HEK293 (cell line): ENCODE measurements at regions not wholly inside any gene's neighbourhood (a gene's known extent, or its start where the extent isn't known, plus 50 kb on each side); places are given as distances from the start of the nearest gene placed in this dataset.

Experiments used
- CTCF ChIA-PET: fragments of 350-600 bp; formaldehyde crosslinking; extraction: SDS; loops from one replicate; lab custom pipeline; 2021; ENCODE audit warnings: antibody characterized with exemption; lab: Yijun Ruan, JAX
- POLR2A ChIA-PET: fragments of 300-600 bp; formaldehyde crosslinking; extraction: SDS; loops from one replicate; lab custom pipeline; 2020; ENCODE audit warnings: antibody characterized with exemption, inconsistent platforms; lab: Yijun Ruan, JAX
- H3K27ac ChIP-seq: fragments of 200-500 bp; sonication (Bioruptor generic); 2 replicates; pipeline ENCODE4 v1.5.1; 2014; ENCODE audit warnings: low read depth, low read length, control low read depth, inconsistent platforms; ENCODE audit errors: extremely low read depth
- H3K36me3 ChIP-seq, 2 experiments: fragments of 200-500 bp in 1 of 2; sonication (Bioruptor generic) in 1 of 2; 1 replicate in 1 of 2; 2 replicates in 1 of 2; pipeline ENCODE4 v1.5.1; 2014 to 2017; ENCODE audit warnings: inconsistent platforms in 2 of 2, low read length in 2 of 2; ENCODE audit not compliant: control insufficient read depth in 2 of 2, insufficient read depth in 1 of 2
- H3K4me1 ChIP-seq: fragments of 200-500 bp; sonication (Bioruptor generic); 2 replicates; pipeline ENCODE4 v1.5.1; 2014; ENCODE audit warnings: mild to moderate bottlenecking, low read length, inconsistent platforms; ENCODE audit not compliant: control insufficient read depth, insufficient read depth
- H3K4me3 ChIP-seq: 2 replicates; pipeline ENCODE4 v1.5.1; 2011; ENCODE audit warnings: low read depth, mild to moderate bottlenecking, control low read depth, low read length, moderate library complexity
- H3K9me3 ChIP-seq: fragments of 200-500 bp; sonication (Bioruptor generic); 2 replicates; pipeline ENCODE4 v1.5.1; 2014; ENCODE audit warnings: low read depth, low read length, inconsistent platforms; ENCODE audit not compliant: control insufficient read depth, insufficient read depth
- KLF16 ChIP-seq: fragments of 450-650 bp; formaldehyde crosslinking; IDR thresholded peaks from 2 replicates; pipeline ENCODE4 v1.5.1; 2017; ENCODE audit warnings: missing biosample characterization, missing genetic modification characterization
- SP2 ChIP-seq: fragments of 450-650 bp; formaldehyde crosslinking; IDR thresholded peaks from 2 replicates; pipeline ENCODE4 v1.5.1; 2016; ENCODE audit warnings: missing biosample characterization, missing genetic modification characterization
- YY2 ChIP-seq: fragments of 450-650 bp; formaldehyde crosslinking; IDR thresholded peaks from 2 replicates; pipeline ENCODE4 v1.5.1; 2016; ENCODE audit warnings: missing biosample characterization, missing genetic modification characterization
- ZBTB21 ChIP-seq: fragments of 450-650 bp; formaldehyde crosslinking; IDR thresholded peaks from 2 replicates; pipeline ENCODE4 v1.5.1; 2017; ENCODE audit warnings: missing biosample characterization, missing genetic modification characterization
- ZNF292 ChIP-seq: fragments of 450-650 bp; formaldehyde crosslinking; IDR thresholded peaks from 2 replicates; pipeline ENCODE4 v1.5.1; 2016; ENCODE audit warnings: low read depth, missing biosample characterization, missing genetic modification characterization, borderline replicate concordance
- ZNF521 ChIP-seq: fragments of 450-650 bp; formaldehyde crosslinking; IDR thresholded peaks from 2 replicates; pipeline ENCODE4 v1.5.1; 2017; ENCODE audit warnings: missing biosample characterization, mild to moderate bottlenecking, missing genetic modification characterization
- ZNF529 ChIP-seq: fragments of 450-650 bp; formaldehyde crosslinking; IDR thresholded peaks from 2 replicates; pipeline ENCODE4 v1.5.1; 2017; ENCODE audit warnings: missing genetic modification characterization, missing biosample characterization; ENCODE audit not compliant: insufficient replicate concordance
- ZNF571 ChIP-seq: fragments of 450-650 bp; formaldehyde crosslinking; IDR thresholded peaks from 2 replicates; pipeline ENCODE4 v1.5.0; 2017; ENCODE audit warnings: missing biosample characterization, missing genetic modification characterization
- ZNF76 ChIP-seq: fragments of 450-650 bp; formaldehyde crosslinking; IDR thresholded peaks from 2 replicates; pipeline ENCODE4; 2016; ENCODE audit warnings: low read depth, missing biosample characterization, missing genetic modification characterization, borderline replicate concordance
- ZNF768 ChIP-seq: fragments of 450-650 bp; formaldehyde crosslinking; IDR thresholded peaks from 2 replicates; pipeline ENCODE4 v1.5.1; 2018; ENCODE audit warnings: missing biosample characterization, mild to moderate bottlenecking, missing genetic modification characterization
- ZNF777 ChIP-seq: fragments of 450-650 bp; formaldehyde crosslinking; IDR thresholded peaks from 2 replicates; pipeline ENCODE4 v1.5.1; 2017; ENCODE audit warnings: missing biosample characterization, missing genetic modification characterization, borderline replicate concordance
- TF ChIP-seq, protein P1 (sequence below): fragments of 450-650 bp; formaldehyde crosslinking; IDR thresholded peaks from 2 replicates; pipeline ENCODE4 v1.5.1; 2016; ENCODE audit warnings: missing biosample characterization, missing genetic modification characterization, low read depth
- TF ChIP-seq, protein P2 (sequence below): fragments of 450-650 bp; formaldehyde crosslinking; IDR thresholded peaks from 2 replicates; pipeline ENCODE4 v1.5.1; 2016; ENCODE audit warnings: missing biosample characterization, missing genetic modification characterization
- TF ChIP-seq, protein P3 (sequence below): fragments of 450-650 bp; formaldehyde crosslinking; IDR thresholded peaks from 2 replicates; pipeline ENCODE4 v1.5.1; 2016; ENCODE audit warnings: missing biosample characterization, missing genetic modification characterization
- TF ChIP-seq, protein P4 (sequence below): IDR thresholded peaks from 2 replicates; pipeline ENCODE4 v1.6.1; 2011; ENCODE audit warnings: mild to moderate bottlenecking, low read depth, low read length, borderline replicate concordance

DNA sequence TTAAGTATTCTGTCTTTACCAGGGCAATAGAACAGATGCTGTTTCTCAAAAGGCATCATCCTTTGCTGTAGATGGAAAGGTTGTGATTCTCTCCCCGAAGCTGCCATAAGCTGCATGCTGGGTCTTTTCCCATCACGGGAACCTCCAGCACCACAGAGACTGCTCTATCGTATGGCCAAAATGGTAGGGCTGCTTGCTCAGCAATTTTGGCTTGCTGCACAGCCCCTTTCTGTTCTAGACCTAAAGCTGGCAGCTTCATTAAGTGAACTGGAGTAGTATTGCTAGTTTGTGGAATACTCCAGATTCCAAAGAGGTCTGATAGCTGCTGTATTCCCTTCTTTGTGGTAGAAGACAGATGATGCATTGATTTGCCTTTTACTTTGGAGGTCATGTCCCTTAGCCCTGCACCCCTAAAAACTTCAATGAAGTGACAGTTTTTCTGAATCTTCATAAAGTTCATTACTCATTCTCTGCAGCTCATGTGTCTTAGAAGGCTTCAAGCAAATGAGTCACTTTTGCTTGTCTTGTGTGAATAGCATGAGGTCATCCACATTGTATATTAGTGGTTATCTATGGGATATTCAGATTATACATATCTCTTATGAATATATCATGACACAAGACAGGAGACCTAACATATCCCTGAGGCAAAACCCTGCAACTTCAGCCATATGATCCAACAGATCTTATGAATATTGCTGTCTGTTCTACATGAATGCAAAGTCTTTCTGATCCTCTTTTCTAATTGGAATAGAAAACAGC is 245.3 kb downstream of the FAM76B start:
- POLR2A ChIA-PET = no interaction called here
- Histone ChIP-seq H3K4me3 (no peak overlapping the region), H3K9me3 (no peaks in the 10 kb centered on the region), H3K4me1 (no peaks in the 10 kb centered on the region), H3K27ac (no peak overlapping the region), H3K36me3 (no peaks in the 10 kb centered on the region)
- TF ChIP-seq, protein P1, sequence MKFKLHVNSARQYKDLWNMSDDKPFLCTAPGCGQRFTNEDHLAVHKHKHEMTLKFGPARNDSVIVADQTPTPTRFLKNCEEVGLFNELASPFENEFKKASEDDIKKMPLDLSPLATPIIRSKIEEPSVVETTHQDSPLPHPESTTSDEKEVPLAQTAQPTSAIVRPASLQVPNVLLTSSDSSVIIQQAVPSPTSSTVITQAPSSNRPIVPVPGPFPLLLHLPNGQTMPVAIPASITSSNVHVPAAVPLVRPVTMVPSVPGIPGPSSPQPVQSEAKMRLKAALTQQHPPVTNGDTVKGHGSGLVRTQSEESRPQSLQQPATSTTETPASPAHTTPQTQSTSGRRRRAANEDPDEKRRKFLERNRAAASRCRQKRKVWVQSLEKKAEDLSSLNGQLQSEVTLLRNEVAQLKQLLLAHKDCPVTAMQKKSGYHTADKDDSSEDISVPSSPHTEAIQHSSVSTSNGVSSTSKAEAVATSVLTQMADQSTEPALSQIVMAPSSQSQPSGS (tag by site-specific recombination) = peak; percentile 44; the same call in 1 of the 2 replicates
- TF ChIP-seq ZNF529 (tag by site-specific recombination) = no peak
- CTCF ChIA-PET = interaction anchor here (0.7 to 2.2 kb wide), 5 partner anchors 8 to 161 kb away, joined by 3 to 12 read pairs (median 6); no protein-coding TSS in a partner anchor

DNA sequence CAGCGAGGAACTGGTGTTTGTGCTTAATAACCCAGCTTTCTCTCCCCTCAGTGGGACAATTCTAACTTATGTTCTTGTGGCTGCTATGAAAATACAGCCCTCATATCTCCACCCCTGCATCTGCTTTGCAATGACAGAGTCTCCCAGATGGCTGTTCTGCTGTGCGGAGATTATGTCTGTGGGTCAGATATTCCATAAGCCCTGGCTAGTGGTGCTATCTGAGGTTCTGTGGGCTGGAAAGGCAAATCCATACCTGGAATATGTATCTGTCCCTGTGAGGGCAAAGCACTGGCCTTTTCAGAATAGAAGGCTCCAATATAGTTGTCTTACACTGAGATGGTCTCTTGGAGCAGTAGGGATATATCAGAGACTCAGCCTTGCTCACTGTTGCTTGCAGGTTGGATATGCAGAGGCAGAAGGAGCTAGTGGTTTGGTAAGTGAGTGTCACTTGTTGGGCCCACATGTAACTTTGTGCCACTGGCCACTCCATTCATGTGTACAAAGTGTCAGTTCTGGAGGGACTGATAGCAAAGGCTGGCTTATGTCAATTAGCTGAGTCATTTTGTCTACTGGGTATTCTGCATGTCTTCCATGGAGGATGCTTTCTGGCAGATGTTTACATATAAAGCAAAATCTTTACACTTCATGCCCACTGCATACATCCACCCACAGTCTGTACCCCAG is 246.6 kb downstream of the FAM76B start:
- POLR2A ChIA-PET = no interaction called here
- Histone ChIP-seq H3K4me1 (no peaks in the 10 kb centered on the region), H3K4me3 (no peak overlapping the region)
- TF ChIP-seq KLF16 (tag by site-specific recombination) (no peak), YY2 (tag by site-specific recombination) (no peak), ZNF777 (tag by site-specific recombination) (no peak), ZNF76 (no peak)
- TF ChIP-seq, all 188 proteins: peak for 0
- H3K27ac ChIP-seq = no peak overlapping the region
- H3K9me3 ChIP-seq = no peaks in the 10 kb centered on the region
- H3K36me3 ChIP-seq = no peaks in the 10 kb centered on the region
- CTCF ChIA-PET = no interaction called here

DNA sequence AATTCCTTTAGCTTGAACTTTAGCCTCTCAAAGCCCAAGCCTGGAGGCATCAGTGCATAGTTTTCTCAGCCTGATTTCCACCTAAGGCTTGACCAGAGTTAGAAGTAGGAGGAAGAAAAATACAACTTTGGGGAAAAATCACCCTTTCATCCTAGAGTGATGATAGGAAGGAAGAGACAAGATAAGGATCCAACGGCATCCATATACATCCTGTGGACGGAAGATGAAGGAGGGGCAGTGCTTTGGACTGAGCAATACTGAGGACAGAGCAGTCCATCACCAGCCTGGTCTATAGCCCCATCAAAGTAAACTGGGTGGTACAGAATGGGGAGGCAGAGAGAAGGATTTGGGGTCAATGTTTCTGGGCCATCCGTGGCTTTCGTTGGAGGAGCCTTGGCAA is 247.9 kb downstream of the FAM76B start:
- ChIA-PET POLR2A (no interaction called here), CTCF (no interaction called here)
- Histone ChIP-seq H3K27ac (no peak overlapping the region), H3K4me1 (no peaks in the 10 kb centered on the region), H3K36me3 (no peaks in the 10 kb centered on the region), H3K9me3 (no peaks in the 10 kb centered on the region), H3K4me3 (no peak overlapping the region)
- no peak for TF ChIP-seq SP2 (tag by site-specific recombination)

DNA sequence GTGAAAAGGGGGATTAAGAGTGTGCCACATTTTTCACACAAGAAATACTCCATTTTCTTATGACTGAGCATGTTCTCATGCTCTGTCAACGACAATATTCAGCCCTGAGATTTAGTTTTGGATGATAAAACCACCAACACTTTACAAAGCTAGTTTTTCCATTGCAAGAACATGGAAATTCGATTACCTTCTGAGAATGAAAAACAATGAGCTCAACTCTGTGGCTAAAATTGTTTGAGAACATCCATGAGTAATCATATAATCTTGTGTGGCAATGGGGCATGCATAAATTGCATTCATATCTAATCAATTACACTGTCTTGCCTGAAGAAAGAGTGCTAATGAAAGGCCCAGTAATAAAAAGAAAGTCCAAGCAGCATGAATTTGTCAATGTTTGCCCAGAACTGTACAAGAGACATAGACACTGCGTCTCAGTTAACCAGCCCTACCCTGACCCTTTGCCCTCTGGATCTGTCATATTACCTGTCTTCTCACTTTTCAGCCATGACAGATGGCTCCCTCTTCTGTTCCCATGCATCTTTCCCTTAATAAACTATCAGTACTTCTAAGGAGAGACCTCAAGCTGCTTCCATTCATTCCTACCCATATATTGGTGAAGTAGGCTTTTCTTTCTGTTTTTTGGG is 253.4 kb downstream of the FAM76B start:
- no peaks in the 10 kb centered on the region for H3K9me3 ChIP-seq
- CTCF ChIA-PET = interaction anchor here (1.9 kb wide), 1 partner anchor 9 kb away, joined by 6 read pairs; no protein-coding TSS in a partner anchor
- TF ChIP-seq ZNF571 (tag by site-specific recombination) (no peak), ZNF768 (tag by site-specific recombination) (no peak), ZBTB21 (tag by site-specific recombination) (no peak), ZNF292 (no peak), ZNF521 (tag by site-specific recombination) (no peak)
- TF ChIP-seq, protein P2, sequence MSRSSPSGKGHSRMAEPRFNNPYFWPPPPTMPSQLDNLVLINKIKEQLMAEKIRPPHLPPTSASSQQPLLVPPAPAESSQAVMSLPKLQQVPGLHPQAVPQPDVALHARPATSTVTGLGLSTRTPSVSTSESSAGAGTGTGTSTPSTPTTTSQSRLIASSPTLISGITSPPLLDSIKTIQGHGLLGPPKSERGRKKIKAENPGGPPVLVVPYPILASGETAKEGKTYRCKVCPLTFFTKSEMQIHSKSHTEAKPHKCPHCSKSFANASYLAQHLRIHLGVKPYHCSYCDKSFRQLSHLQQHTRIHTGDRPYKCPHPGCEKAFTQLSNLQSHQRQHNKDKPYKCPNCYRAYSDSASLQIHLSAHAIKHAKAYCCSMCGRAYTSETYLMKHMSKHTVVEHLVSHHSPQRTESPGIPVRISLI (tag by site-specific recombination) = no peak
- TF ChIP-seq, protein P3, sequence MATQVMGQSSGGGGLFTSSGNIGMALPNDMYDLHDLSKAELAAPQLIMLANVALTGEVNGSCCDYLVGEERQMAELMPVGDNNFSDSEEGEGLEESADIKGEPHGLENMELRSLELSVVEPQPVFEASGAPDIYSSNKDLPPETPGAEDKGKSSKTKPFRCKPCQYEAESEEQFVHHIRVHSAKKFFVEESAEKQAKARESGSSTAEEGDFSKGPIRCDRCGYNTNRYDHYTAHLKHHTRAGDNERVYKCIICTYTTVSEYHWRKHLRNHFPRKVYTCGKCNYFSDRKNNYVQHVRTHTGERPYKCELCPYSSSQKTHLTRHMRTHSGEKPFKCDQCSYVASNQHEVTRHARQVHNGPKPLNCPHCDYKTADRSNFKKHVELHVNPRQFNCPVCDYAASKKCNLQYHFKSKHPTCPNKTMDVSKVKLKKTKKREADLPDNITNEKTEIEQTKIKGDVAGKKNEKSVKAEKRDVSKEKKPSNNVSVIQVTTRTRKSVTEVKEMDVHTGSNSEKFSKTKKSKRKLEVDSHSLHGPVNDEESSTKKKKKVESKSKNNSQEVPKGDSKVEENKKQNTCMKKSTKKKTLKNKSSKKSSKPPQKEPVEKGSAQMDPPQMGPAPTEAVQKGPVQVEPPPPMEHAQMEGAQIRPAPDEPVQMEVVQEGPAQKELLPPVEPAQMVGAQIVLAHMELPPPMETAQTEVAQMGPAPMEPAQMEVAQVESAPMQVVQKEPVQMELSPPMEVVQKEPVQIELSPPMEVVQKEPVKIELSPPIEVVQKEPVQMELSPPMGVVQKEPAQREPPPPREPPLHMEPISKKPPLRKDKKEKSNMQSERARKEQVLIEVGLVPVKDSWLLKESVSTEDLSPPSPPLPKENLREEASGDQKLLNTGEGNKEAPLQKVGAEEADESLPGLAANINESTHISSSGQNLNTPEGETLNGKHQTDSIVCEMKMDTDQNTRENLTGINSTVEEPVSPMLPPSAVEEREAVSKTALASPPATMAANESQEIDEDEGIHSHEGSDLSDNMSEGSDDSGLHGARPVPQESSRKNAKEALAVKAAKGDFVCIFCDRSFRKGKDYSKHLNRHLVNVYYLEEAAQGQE = no peak
- TF ChIP-seq, protein P4, sequence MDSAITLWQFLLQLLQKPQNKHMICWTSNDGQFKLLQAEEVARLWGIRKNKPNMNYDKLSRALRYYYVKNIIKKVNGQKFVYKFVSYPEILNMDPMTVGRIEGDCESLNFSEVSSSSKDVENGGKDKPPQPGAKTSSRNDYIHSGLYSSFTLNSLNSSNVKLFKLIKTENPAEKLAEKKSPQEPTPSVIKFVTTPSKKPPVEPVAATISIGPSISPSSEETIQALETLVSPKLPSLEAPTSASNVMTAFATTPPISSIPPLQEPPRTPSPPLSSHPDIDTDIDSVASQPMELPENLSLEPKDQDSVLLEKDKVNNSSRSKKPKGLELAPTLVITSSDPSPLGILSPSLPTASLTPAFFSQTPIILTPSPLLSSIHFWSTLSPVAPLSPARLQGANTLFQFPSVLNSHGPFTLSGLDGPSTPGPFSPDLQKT = no peak

More for the DNA sequence above, 253.4 kb downstream of the FAM76B start:
- POLR2A ChIA-PET = no interaction called here
- no peaks in the 10 kb centered on the region for H3K36me3 ChIP-seq
- H3K27ac ChIP-seq = no peak overlapping the region
- no peak overlapping the region for H3K4me3 ChIP-seq
- no peaks in the 10 kb centered on the region for H3K4me1 ChIP-seq
